H1 (cell line): ENCODE measurements at regions not wholly inside any gene's neighbourhood (a gene's known extent, or its start where the extent isn't known, plus 50 kb on each side); places are given as distances from the start of the nearest gene placed in this dataset.

Experiments used
- CTCF ChIA-PET: fragments of 300-600 bp; sonication (Branson Sonifier 250); formaldehyde crosslinking; loops from one replicate; lab custom pipeline; 2021; ENCODE audit not compliant: partially characterized antibody; lab: Charles Lee
- POLR2A ChIA-PET: fragments of 300-600 bp; sonication (Branson Sonifier 250); formaldehyde crosslinking; loops from one replicate; lab custom pipeline; 2021; ENCODE audit warnings: inconsistent platforms; ENCODE audit not compliant: partially characterized antibody; lab: Charles Lee
- DNase-seq, 2 experiments: peaks; one replicate each; pipeline versions ENCODE4 v3.0.0 to v3.0.0-alpha.2; 2010 to 2022; ENCODE audit warnings: low spot score in 2 of 2, low read depth in 1 of 2, mixed read lengths in 1 of 2
- FAIRE-seq: peaks from 2 replicates; lab custom pipeline; 2011; peaks lifted over from hg19 to GRCh38; lab: Jason Lieb, UNC
- H2AFZ ChIP-seq: 2 replicates; pipeline ENCODE4 v1.8.1; 2012; ENCODE audit warnings: low read length, inconsistent platforms
- H2AK5ac ChIP-seq: 2 replicates; pipeline ENCODE4 v1.6.1; 2013; ENCODE audit warnings: low read depth, low read length
- H2BK120ac ChIP-seq: replicated peaks from 2 replicates; pipeline ENCODE3; 2013; ENCODE audit warnings: low read depth, low read length, inconsistent platforms
- H2BK12ac ChIP-seq: 2 replicates; pipeline ENCODE4 v1.6.1; 2013; ENCODE audit warnings: low read depth, low read length
- H2BK15ac ChIP-seq: 2 replicates; pipeline ENCODE4 v1.6.1; 2013; ENCODE audit warnings: low read length
- H2BK20ac ChIP-seq: 2 replicates; pipeline ENCODE4 v1.6.1; 2013; ENCODE audit warnings: low read length
- H2BK5ac ChIP-seq: 2 replicates; pipeline ENCODE4 v1.6.1; 2013; ENCODE audit warnings: low read depth, low read length
- H3K14ac ChIP-seq: 2 replicates; pipeline ENCODE4 v1.6.1; 2013; ENCODE audit warnings: inconsistent platforms; ENCODE audit not compliant: insufficient read length
- H3K18ac ChIP-seq: 2 replicates; pipeline ENCODE4 v1.6.1; 2013; ENCODE audit warnings: low read length; ENCODE audit errors: extremely low read depth
- H3K23ac ChIP-seq: 2 replicates; pipeline ENCODE4 v1.6.1; 2013; ENCODE audit warnings: inconsistent platforms; ENCODE audit not compliant: insufficient read length
- H3K23me2 ChIP-seq: 2 replicates; pipeline ENCODE4 v1.6.1; 2013; ENCODE audit warnings: low read depth, low read length
- H3K27ac ChIP-seq: 2 replicates; pipeline ENCODE4 v1.6.1; 2011; ENCODE audit warnings: low read depth, low read length, inconsistent platforms
- H3K27me3 ChIP-seq, 4 experiments: replicated peaks in 1 of 4; 1 replicate in 1 of 4; 2 replicates in 3 of 4; pipeline versions ENCODE4 v1.6.1 to v1.8.1; 2011 to 2013; ENCODE audit warnings: low read length in 3 of 4, mild to moderate bottlenecking in 3 of 4, inconsistent platforms in 2 of 4, mixed read lengths in 2 of 4, moderate library complexity in 1 of 4; ENCODE audit not compliant: control insufficient read depth in 3 of 4, insufficient read depth in 3 of 4; ENCODE audit errors: extremely low read depth in 1 of 4
- H3K36me3 ChIP-seq, 4 experiments: 2 replicates each; pipeline versions ENCODE4 v1.6.1 to v1.8.1; 2011 to 2013; ENCODE audit warnings: mild to moderate bottlenecking in 4 of 4, low read length in 3 of 4, moderate library complexity in 2 of 4, control low read depth in 1 of 4, inconsistent platforms in 1 of 4; ENCODE audit not compliant: insufficient read depth in 4 of 4, control insufficient read depth in 2 of 4
- H3K4ac ChIP-seq: replicated peaks from 2 replicates; pipeline ENCODE3; 2013; ENCODE audit warnings: low read length, low read depth, mixed read lengths, inconsistent platforms; ENCODE audit not compliant: insufficient read length
- H3K4me1 ChIP-seq, 4 experiments: replicated peaks in 1 of 4; 1 replicate in 1 of 4; 2 replicates in 3 of 4; pipeline versions ENCODE4 v1.6.1 to v1.8.1; 2011 to 2013; ENCODE audit warnings: low read length in 3 of 4, inconsistent platforms in 2 of 4, mixed read lengths in 1 of 4; ENCODE audit not compliant: insufficient read depth in 4 of 4, control insufficient read depth in 3 of 4
- H3K4me2 ChIP-seq, 2 experiments: 2 replicates each; pipeline versions ENCODE4 v1.6.1 to v1.8.1; 2011 to 2013; ENCODE audit warnings: low read depth in 2 of 2, low read length in 2 of 2, control low read depth in 1 of 2, inconsistent platforms in 1 of 2, mild to moderate bottlenecking in 1 of 2; ENCODE audit not compliant: insufficient read depth in 1 of 2
- H3K4me3 ChIP-seq, 4 experiments: fragments of 200-600, 300-600 bp in 1 of 4; sonication (generic), shearing (Covaris generic), sonication (Bioruptor Twin) in 1 of 4; 2 replicates each; pipeline versions ENCODE4 v1.5.1 to v1.8.1; 2011 to 2016; ENCODE audit warnings: low read length in 4 of 4, low read depth in 3 of 4, control low read depth in 2 of 4, inconsistent platforms in 2 of 4, mild to moderate bottlenecking in 2 of 4, mixed read lengths in 1 of 4, moderate library complexity in 1 of 4; ENCODE audit not compliant: insufficient read depth in 2 of 4; ENCODE audit errors: extremely low read depth in 1 of 4
- H3K56ac ChIP-seq: replicated peaks from 2 replicates; pipeline ENCODE3; 2013; ENCODE audit warnings: low read depth, mild to moderate bottlenecking, mixed read lengths, low read length, inconsistent platforms; ENCODE audit not compliant: insufficient read length
- H3K79me1 ChIP-seq: 2 replicates; pipeline ENCODE4 v1.6.1; 2013; ENCODE audit warnings: low read depth, low read length, control low read depth
- H3K79me2 ChIP-seq, 2 experiments: 2 replicates each; pipeline versions ENCODE4 v1.6.1 to v1.8.1; 2012 to 2013; ENCODE audit warnings: low read length in 2 of 2, mild to moderate bottlenecking in 2 of 2, inconsistent platforms in 1 of 2; ENCODE audit not compliant: insufficient read depth in 2 of 2, control insufficient read depth in 1 of 2
- H3K9ac ChIP-seq, 4 experiments: replicated peaks in 1 of 4; 1 replicate in 1 of 4; 2 replicates in 3 of 4; pipeline versions ENCODE4 v1.6.1 to v1.8.1; 2011 to 2013; ENCODE audit warnings: low read depth in 3 of 4, low read length in 3 of 4, control low read depth in 2 of 4, mild to moderate bottlenecking in 2 of 4, moderate library complexity in 2 of 4, inconsistent platforms in 1 of 4; ENCODE audit errors: extremely low read depth in 1 of 4
- H3K9me3 ChIP-seq, 2 experiments: 2 replicates each; pipeline versions ENCODE4 v1.6.1 to v1.8.1; 2012 to 2013; ENCODE audit warnings: mild to moderate bottlenecking in 2 of 2, moderate library complexity in 2 of 2, control low read depth in 1 of 2, inconsistent platforms in 1 of 2, low read depth in 1 of 2, low read length in 1 of 2, mixed read lengths in 1 of 2; ENCODE audit not compliant: insufficient read depth in 2 of 2
- H4K20me1 ChIP-seq, 2 experiments: replicated peaks in 1 of 2; 2 replicates each; pipeline versions ENCODE3 to v1.8.1; 2011 to 2013; ENCODE audit warnings: inconsistent platforms in 2 of 2, low read length in 2 of 2, mild to moderate bottlenecking in 1 of 2; ENCODE audit not compliant: insufficient read depth in 2 of 2, control insufficient read depth in 1 of 2
- H4K5ac ChIP-seq: 2 replicates; pipeline ENCODE4 v1.6.1; 2013; ENCODE audit warnings: low read length, low read depth, mixed read lengths, inconsistent platforms; ENCODE audit not compliant: insufficient read length
- H4K8ac ChIP-seq: 2 replicates; pipeline ENCODE4 v1.8.0; 2013; ENCODE audit warnings: mild to moderate bottlenecking, moderate library complexity, low read length, inconsistent platforms; ENCODE audit not compliant: insufficient read depth; ENCODE audit errors: extremely low read depth
- H4K91ac ChIP-seq: replicated peaks from 2 replicates; pipeline ENCODE3; 2013; ENCODE audit warnings: low read length, mixed read lengths, inconsistent platforms; ENCODE audit not compliant: insufficient read length
- KDM5A ChIP-seq: fragments of 200-600 bp; IDR thresholded peaks from 2 replicates; pipeline ENCODE4 v1.7.1; 2012; ENCODE audit warnings: mild to moderate bottlenecking, low read length, inconsistent platforms, mixed read lengths
- POLR2AphosphoS5 ChIP-seq: IDR thresholded peaks from 2 replicates; pipeline ENCODE4 v1.6.1; 2011; ENCODE audit warnings: low read depth, low read length
- WGBS, 2 experiments: shearing (Covaris generic) in 1 of 2; methylation state at CpG; one replicate each; pipeline versions ENCODE4 v1.1.6 to v1.1.7; 2013 to 2015; ENCODE audit warnings: low lambda C conversion rate in 2 of 2, mixed read lengths in 2 of 2, inconsistent platforms in 1 of 2, low coverage in 1 of 2, missing lambda C conversion rate in 1 of 2; ENCODE audit not compliant: insufficient replicate concordance in 2 of 2, insufficient coverage in 1 of 2, insufficient read length in 1 of 2; ENCODE audit errors: extremely low coverage in 1 of 2, missing lambda C conversion rate in 1 of 2; 5-methylcytosine and 5-hydroxymethylcytosine counted together

- Histone ChIP-seq H3K23ac (no peak overlapping the region), H2AK5ac (no peak overlapping the region), H2BK120ac (no peak overlapping the region), H3K23me2 (no peaks in the 10 kb centered on the region), H2AFZ (no peak overlapping the region), H3K4me3 (no peak overlapping the region), H3K79me1 (peaks cover 5% of the 10 kb centered on the region), H3K27ac (no peak overlapping the region), H3K4ac (no peak overlapping the region), H4K91ac (no peak overlapping the region), H3K79me2 (peaks cover 0 to 48% of the 10 kb centered on the region in 2 experiments; a peak in 2 of 4 replicates), H2BK12ac (no peak overlapping the region), H3K36me3 (no peaks in the 10 kb centered on the region), H2BK5ac (no peak overlapping the region; the same call in none of the 2 replicates), H3K4me1 (peaks cover 0 to 15% (median 5%) of the 10 kb centered on the region in 4 experiments; a peak in 5 of 7 replicates), H4K5ac (no peak overlapping the region), H4K8ac (no peak overlapping the region; the same call in 1 of the 2 replicates), H3K56ac (no peak overlapping the region), H3K14ac (no peak overlapping the region), H3K9me3 (no peaks in the 10 kb centered on the region), H3K4me2 (no peak overlapping the region), H3K9ac (no peak overlapping the region), H3K27me3 (no peaks in the 10 kb centered on the region), H2BK20ac (no peak overlapping the region), H3K18ac (no peak overlapping the region), H2BK15ac (no peak overlapping the region), H4K20me1 (peaks cover 0 to 4% of the 10 kb centered on the region in 2 experiments)
- DNase-seq: no peak
- POLR2A ChIA-PET: no interaction called here
- 89% methylated on average over 24 of the region's 24 CpGs; no CpG with 5 or more reads in 1 of the 2 experiments for WGBS, 2 experiments
- FAIRE-seq: no peak
- CTCF ChIA-PET: interaction anchor here (1.1 to 1.3 kb wide), 2 partner anchors 9 to 38 kb away, joined by 3 read pairs; no protein-coding TSS in a partner anchor
- TF ChIP-seq KDM5A: no peak
- no peak for TF ChIP-seq POLR2AphosphoS5
Observed at GRCh38 chr22:46083383-46084350, 66.7 kb upstream of the PPARA start.
